ENCODE measurements at regions not wholly inside any gene's neighbourhood (a gene's known extent, or its start where the extent isn't known, plus 50 kb on each side); places are given as distances from the start of the nearest gene placed in this dataset.

- TF ChIP-seq POLR2A (IDR thresholded peaks at IDR 0.05; ENCODE audit: low read depth, low read length) (no peak), TAF1 (IDR thresholded peaks at IDR 0.05; ENCODE audit: borderline replicate concordance, low read depth, low read length) (no peak), POLR2AphosphoS5 (IDR thresholded peaks at IDR 0.05; ENCODE audit: low read depth, low read length) (no peak)
Observed at GRCh38 chr4:181944527-181944926, 298.7 kb upstream of the TENM3 start.
